SK-N-SH treated with all-trans-retinoic acid at 6 μM for 48 hours (cell line): ENCODE measurements at regions not wholly inside any gene's neighbourhood (a gene's known extent, or its start where the extent isn't known, plus 50 kb on each side); places are given as distances from the start of the nearest gene placed in this dataset.
A peak's percentile ranks its signal among the peaks of the same experiment; 100 is the strongest.
"Not testable (repeated sequence)": the region's sequence is repeated elsewhere in the genome, so short reads cannot be mapped to it uniquely, and the experiment has no call there.

Experiments
- ATAC-seq: fragments of 200-7000 bp; cut with Tn5 transposase; 3 replicates; pipeline ENCODE4 v1.9.1; 2020; ENCODE audit warnings: mild to moderate bottlenecking, moderate library complexity
- ARNTL ChIP-seq: fragments of 450-650 bp; formaldehyde crosslinking; IDR thresholded peaks from 2 replicates; pipeline ENCODE4 v1.5.0; 2020; ENCODE audit warnings: low read depth, mild to moderate bottlenecking, moderate library complexity, borderline replicate concordance
- BACH2 ChIP-seq: fragments of 250-450 bp; sonication (Bioruptor Pico); IDR thresholded peaks from 2 replicates; pipeline ENCODE4 v1.9.0; 2021; ENCODE audit warnings: mild to moderate bottlenecking, borderline replicate concordance
- CSDC2 ChIP-seq: fragments of 250-450 bp; sonication (Bioruptor Pico); IDR thresholded peaks from 2 replicates; pipeline ENCODE4 v1.5.0; 2020; ENCODE audit warnings: mild to moderate bottlenecking, moderate library complexity
- CSRNP3 ChIP-seq: fragments of 250-450 bp; sonication (Bioruptor Pico); IDR thresholded peaks from 2 replicates; pipeline ENCODE4 v1.5.1; 2021; ENCODE audit warnings: mild to moderate bottlenecking, moderate library complexity
- ESRRG ChIP-seq: fragments of 250-450 bp; sonication (Bioruptor Pico); IDR thresholded peaks from 2 replicates; pipeline ENCODE4 v1.6.1; 2021; ENCODE audit warnings: mild to moderate bottlenecking
- GLIS3 ChIP-seq: fragments of 250-450 bp; sonication (Bioruptor Pico); IDR thresholded peaks from 2 replicates; pipeline ENCODE4 v1.5.0; 2020; ENCODE audit warnings: mild to moderate bottlenecking, moderate library complexity
- ISL1 ChIP-seq: fragments of 250-450 bp; sonication (Bioruptor Pico); IDR thresholded peaks from 2 replicates; pipeline ENCODE4 v2.1.2; 2022; ENCODE audit warnings: mild to moderate bottlenecking, moderate library complexity
- OSR1 ChIP-seq: fragments of 250-450 bp; sonication (Bioruptor Pico); IDR thresholded peaks from 2 replicates; pipeline ENCODE4 v1.8.0; 2022; ENCODE audit warnings: moderate library complexity, mild to moderate bottlenecking, inconsistent platforms
- POU6F1 ChIP-seq: fragments of 250-450 bp; sonication (Bioruptor Pico); IDR thresholded peaks from 2 replicates; pipeline ENCODE4 v1.8.0; 2021; ENCODE audit warnings: low read depth, mild to moderate bottlenecking, moderate library complexity, borderline replicate concordance
- PPARA ChIP-seq: fragments of 250-450 bp; sonication (Bioruptor Pico); IDR thresholded peaks from 2 replicates; pipeline ENCODE4 v1.5.0; 2020; ENCODE audit warnings: mild to moderate bottlenecking, borderline replicate concordance
- RARB ChIP-seq: fragments of 250-450 bp; sonication (Bioruptor Pico); IDR thresholded peaks from 2 replicates; pipeline ENCODE4 v1.8.0; 2021; ENCODE audit warnings: mild to moderate bottlenecking, moderate library complexity
- SNAI2 ChIP-seq: fragments of 250-450 bp; sonication (Bioruptor Pico); IDR thresholded peaks from 2 replicates; pipeline ENCODE4 v1.5.0; 2020; ENCODE audit warnings: mild to moderate bottlenecking, moderate library complexity
- TCF4 ChIP-seq: fragments of 250-450 bp; sonication (Bioruptor Pico); IDR thresholded peaks from 2 replicates; pipeline ENCODE4 v1.8.0; 2021; ENCODE audit warnings: mild to moderate bottlenecking, moderate library complexity, borderline replicate concordance
- TOX ChIP-seq: fragments of 250-450 bp; sonication (Bioruptor Pico); IDR thresholded peaks from 2 replicates; pipeline ENCODE4 v1.8.0; 2021; ENCODE audit warnings: mild to moderate bottlenecking, moderate library complexity, borderline replicate concordance
- TSHZ2 ChIP-seq: fragments of 250-450 bp; sonication (Bioruptor Pico); IDR thresholded peaks from 2 replicates; pipeline ENCODE4 v1.5.0; 2020; ENCODE audit warnings: mild to moderate bottlenecking, moderate library complexity
- ZC3H10 ChIP-seq: fragments of 250-450 bp; sonication (Bioruptor Pico); IDR thresholded peaks from 2 replicates; pipeline ENCODE4 v1.5.1; 2021; ENCODE audit warnings: mild to moderate bottlenecking, moderate library complexity
- ZFP3 ChIP-seq: fragments of 250-450 bp; sonication (Bioruptor Pico); IDR thresholded peaks from 2 replicates; pipeline ENCODE4 v1.5.0; 2020; ENCODE audit warnings: mild to moderate bottlenecking, moderate library complexity
- ZFP30 ChIP-seq: fragments of 450-650 bp; formaldehyde crosslinking; IDR thresholded peaks from 2 replicates; pipeline ENCODE4 v1.5.0; 2022; ENCODE audit warnings: mild to moderate bottlenecking, moderate library complexity
- ZNF70 ChIP-seq: fragments of 450-650 bp; formaldehyde crosslinking; IDR thresholded peaks from 2 replicates; pipeline ENCODE4 v1.5.0; 2020; ENCODE audit warnings: mild to moderate bottlenecking, moderate library complexity
- ZNF8 ChIP-seq: fragments of 450-650 bp; formaldehyde crosslinking; IDR thresholded peaks from 2 replicates; pipeline ENCODE4 v1.5.0; 2020; ENCODE audit warnings: mild to moderate bottlenecking, moderate library complexity

GRCh38 chr3:130814691-130815472, 68.3 kb upstream of the PIK3R4 start:
- no peak for ATAC-seq
- TF ChIP-seq TCF4 (CRISPR knock-in tag) (no peak), RARB (CRISPR knock-in tag) (no peak), ZFP30 (CRISPR knock-in tag) (no peak), POU6F1 (CRISPR knock-in tag) (no peak), PPARA (CRISPR knock-in tag) (no peak), GLIS3 (CRISPR knock-in tag) (no peak), ZC3H10 (CRISPR knock-in tag) (no peak), CSDC2 (CRISPR knock-in tag) (no peak), ARNTL (CRISPR knock-in tag) (no peak), ZNF8 (CRISPR knock-in tag) (no peak), ZFP3 (no peak)

- TF ChIP-seq BACH2 (CRISPR knock-in tag) (no peak), CSRNP3 (CRISPR knock-in tag) (no peak), TOX (CRISPR knock-in tag) (no peak), RARB (CRISPR knock-in tag) (no peak), GLIS3 (CRISPR knock-in tag) (no peak), ZC3H10 (CRISPR knock-in tag) (no peak), ZFP3 (no peak)
- no peak for ATAC-seq
Measured at GRCh38 chr3:130816561-130817445, 70.2 kb upstream of the PIK3R4 start.

- not testable (repeated sequence) for ATAC-seq
Measured at GRCh38 chr3:130818066-130818465, 71.4 kb upstream of the PIK3R4 start.

GRCh38 chr3:130820976-130821375, 72.9 kb upstream of the ATP2C1 start:
- TF ChIP-seq ZFP30 (CRISPR knock-in tag) = no peak
- no peak for TF ChIP-seq POU6F1 (CRISPR knock-in tag)
- no peak for TF ChIP-seq ZNF8 (CRISPR knock-in tag)
- TF ChIP-seq ISL1 (CRISPR knock-in tag) = peak; percentile 71
- TF ChIP-seq PPARA (CRISPR knock-in tag) = no peak
- TF ChIP-seq ARNTL (CRISPR knock-in tag) = no peak
- ATAC-seq = no peak

GRCh38 chr3:130821806-130822205, 72.1 kb upstream of the ATP2C1 start:
- no peak for ATAC-seq
- TF ChIP-seq OSR1 (CRISPR knock-in tag) (no peak), ZNF70 (CRISPR knock-in tag) (no peak), CSDC2 (CRISPR knock-in tag) (no peak), SNAI2 (CRISPR knock-in tag) (no peak), ZFP3 (no peak), TSHZ2 (no peak), CSRNP3 (CRISPR knock-in tag) (no peak), RARB (CRISPR knock-in tag) (no peak), ZFP30 (CRISPR knock-in tag) (no peak), BACH2 (CRISPR knock-in tag) (no peak), ESRRG (CRISPR knock-in tag) (no peak)
